ENCODE measurements at regions not wholly inside any gene's neighbourhood (a gene's known extent, or its start where the extent isn't known, plus 50 kb on each side); places are given as distances from the start of the nearest gene placed in this dataset.
"Not testable (repeated sequence)": the region's sequence is repeated elsewhere in the genome, so short reads cannot be mapped to it uniquely, and the experiment has no call there.

DNA sequence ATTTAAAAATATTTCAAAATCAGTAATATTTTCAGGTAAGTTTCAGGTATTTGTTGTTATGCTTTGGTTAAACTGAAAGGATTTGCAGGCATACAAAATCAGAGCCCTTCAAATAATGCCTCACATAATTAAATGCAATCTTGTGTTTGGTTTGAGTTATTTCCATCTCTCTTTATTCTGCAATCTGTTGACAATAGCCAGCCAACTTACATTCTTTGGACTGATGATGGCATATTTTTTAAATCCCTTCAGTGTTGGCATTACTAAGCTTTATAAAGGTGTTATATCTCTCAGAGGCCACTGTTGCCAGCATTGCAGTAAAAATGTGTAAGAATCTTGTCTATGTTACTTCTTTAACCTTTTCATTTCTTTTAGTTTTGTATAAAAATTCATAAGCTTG is 257.2 kb upstream of the RFC3 start:
- DNase-seq (ENCODE audit: insufficient read length, low spot score): no peak
- no peak for FAIRE-seq
- TF ChIP-seq, protein P1, sequence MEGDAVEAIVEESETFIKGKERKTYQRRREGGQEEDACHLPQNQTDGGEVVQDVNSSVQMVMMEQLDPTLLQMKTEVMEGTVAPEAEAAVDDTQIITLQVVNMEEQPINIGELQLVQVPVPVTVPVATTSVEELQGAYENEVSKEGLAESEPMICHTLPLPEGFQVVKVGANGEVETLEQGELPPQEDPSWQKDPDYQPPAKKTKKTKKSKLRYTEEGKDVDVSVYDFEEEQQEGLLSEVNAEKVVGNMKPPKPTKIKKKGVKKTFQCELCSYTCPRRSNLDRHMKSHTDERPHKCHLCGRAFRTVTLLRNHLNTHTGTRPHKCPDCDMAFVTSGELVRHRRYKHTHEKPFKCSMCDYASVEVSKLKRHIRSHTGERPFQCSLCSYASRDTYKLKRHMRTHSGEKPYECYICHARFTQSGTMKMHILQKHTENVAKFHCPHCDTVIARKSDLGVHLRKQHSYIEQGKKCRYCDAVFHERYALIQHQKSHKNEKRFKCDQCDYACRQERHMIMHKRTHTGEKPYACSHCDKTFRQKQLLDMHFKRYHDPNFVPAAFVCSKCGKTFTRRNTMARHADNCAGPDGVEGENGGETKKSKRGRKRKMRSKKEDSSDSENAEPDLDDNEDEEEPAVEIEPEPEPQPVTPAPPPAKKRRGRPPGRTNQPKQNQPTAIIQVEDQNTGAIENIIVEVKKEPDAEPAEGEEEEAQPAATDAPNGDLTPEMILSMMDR (IDR thresholded peaks at IDR 0.05; ENCODE audit: insufficient read depth, missing control alignments): no peak

DNA sequence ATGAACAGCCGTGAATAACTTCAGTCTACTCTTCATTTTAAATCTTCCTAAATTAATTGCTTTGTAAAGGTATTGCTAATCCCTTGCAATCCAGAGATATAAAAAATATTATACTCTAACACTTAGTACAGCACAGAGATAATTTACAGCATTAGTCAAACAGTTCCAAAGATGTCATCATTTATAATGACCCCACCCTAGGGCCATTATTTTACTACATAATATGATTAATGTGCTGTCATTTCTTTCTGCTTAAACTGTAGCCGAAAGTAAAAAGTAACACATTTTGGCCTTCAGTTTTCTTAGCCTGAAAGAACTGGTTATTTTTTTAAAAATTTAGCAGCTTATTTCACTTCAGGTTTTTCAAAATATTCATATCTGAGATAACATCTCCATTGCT is 256.3 kb upstream of the RFC3 start:
- TF ChIP-seq, protein P1 (IDR thresholded peaks at IDR 0.05; ENCODE audit: insufficient read depth, missing control alignments): no peak
- no peak for FAIRE-seq
- DNase-seq (ENCODE audit: insufficient read length, low spot score): no peak

DNA sequence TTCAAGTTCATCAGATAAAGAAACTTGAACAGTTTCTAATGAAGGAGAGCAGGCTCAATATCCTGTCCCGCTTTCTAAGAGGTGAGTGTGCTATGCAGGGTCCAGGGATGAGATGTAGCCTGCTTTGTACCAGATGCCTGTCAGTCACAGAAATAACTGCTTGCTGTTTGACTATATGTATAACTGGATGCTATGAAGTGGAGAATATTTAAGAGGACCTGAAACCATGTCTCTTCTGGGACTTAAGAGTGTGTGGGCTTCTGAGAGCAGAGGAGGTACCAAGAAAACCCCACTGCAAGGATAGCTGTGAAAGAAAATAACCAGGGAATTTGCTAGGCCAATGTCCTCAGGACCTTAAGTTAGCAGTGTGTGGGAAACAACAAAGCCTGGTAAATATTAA is 246.3 kb upstream of the RFC3 start:
- FAIRE-seq (no peak), DNase-seq (ENCODE audit: insufficient read length, low spot score) (no peak)
- TF ChIP-seq, protein P1 (IDR thresholded peaks at IDR 0.05; ENCODE audit: insufficient read depth, missing control alignments): no peak

DNA sequence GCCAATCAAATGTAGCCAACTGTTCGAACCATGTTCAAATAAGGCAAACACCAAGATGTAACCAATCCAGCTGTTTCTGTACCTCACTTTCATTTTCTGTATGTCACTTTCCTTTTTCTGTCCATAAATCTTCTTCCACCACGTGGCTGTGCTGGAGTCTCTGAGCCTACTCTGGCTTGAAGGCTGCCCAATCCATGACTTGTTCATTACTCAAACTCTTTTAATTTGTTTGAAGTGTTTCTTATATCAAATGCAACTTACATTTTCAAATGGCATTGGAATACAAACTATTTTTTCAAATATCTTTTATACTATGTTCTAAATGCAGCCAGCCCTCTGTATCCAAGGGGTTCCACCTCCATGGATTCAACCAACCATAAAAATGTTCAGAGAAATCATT is 245.6 kb upstream of the RFC3 start:
- not testable (repeated sequence) for FAIRE-seq

DNA sequence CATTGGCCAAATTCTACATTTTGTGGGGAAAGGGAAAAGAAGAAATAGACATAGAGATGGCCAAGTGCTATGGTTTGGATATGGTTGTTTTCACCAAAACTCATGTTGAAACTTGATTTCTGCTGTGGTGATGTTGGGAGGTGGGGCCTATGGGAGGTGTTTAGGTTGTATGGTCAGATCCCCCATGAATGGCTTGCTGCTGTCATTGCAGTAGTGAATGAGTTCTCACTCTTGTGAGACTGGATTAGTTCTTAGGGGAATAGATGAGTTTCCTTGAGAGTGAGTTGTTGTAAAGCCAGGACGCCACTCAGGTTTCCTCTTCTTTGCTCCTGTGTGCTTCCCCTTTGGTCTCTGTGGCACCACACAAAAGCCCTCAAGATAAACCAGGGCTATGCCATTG is 242.6 kb upstream of the RFC3 start:
- no peak for DNase-seq (ENCODE audit: insufficient read length, low spot score)
- TF ChIP-seq, protein P1 (IDR thresholded peaks at IDR 0.05; ENCODE audit: insufficient read depth, missing control alignments): no peak
- FAIRE-seq: no peak

More for the DNA sequence above, 245.6 kb upstream of the RFC3 start:
- not testable (repeated sequence) for DNase-seq (ENCODE audit: insufficient read length, low spot score)

DNA sequence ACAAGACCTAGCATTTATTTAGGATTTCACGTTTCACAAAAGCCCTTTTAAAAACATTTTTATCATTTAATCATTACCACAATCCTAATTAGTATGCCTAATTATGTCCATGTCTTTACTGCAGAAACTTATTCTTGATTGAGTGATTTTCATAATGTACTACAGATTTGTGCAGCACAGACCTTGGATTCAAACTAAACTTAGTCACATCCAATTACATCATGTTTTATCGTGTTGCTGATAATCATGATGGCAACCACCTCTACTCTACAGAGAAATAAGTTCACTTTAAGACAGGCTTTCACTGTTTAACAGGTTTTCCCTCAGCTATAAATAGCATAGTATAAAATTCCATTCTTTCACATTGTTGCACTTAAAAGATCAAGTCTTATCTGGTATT is 240.9 kb upstream of the RFC3 start:
- TF ChIP-seq, protein P1 (IDR thresholded peaks at IDR 0.05; ENCODE audit: insufficient read depth, missing control alignments): no peak
- DNase-seq (ENCODE audit: insufficient read length, low spot score) (no peak), FAIRE-seq (no peak)

DNA sequence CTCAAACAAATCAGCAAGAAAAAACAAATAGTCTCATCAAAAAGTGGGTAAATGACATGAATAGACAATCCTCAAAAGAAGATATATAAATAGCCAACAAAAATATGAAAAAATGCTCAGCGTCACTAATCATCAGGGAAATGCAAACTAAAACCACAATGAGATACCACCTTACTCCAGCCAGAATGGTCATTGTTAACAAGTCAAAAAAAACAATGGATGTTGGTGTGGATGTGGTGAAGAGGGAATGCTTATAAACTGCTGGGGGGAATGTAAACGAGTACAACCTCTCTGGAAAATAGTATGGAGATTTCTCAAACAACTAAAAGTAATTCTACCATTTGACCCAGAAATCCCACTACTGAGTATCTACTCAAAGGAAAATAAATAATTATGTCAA is 239.2 kb upstream of the RFC3 start:
- DNase-seq (ENCODE audit: insufficient read length, low spot score) (no peak), FAIRE-seq (no peak)
- TF ChIP-seq, protein P1 (IDR thresholded peaks at IDR 0.05; ENCODE audit: insufficient read depth, missing control alignments): no peak

DNA sequence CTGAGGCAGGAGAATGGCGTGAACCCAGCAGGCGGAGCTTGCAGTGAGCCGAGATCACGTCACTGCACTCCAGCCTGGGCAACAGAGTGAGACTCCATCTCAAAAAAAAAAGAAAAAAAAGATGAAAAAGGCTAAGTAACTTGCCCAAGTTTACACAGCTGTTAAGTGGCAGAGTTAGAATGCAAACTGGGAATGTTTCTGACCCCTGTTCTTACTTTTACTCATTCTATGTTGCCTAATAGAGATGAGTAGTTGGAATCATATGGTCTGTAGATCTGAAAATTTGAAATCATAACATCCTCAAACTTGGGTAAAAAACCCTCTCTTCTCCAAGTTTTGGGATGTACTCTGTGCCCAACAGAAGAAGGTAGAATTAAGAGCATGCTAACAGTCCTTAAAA is 235.8 kb upstream of the RFC3 start:
- FAIRE-seq: no peak
- DNase-seq (ENCODE audit: insufficient read length, low spot score): no peak
- TF ChIP-seq, protein P1 (IDR thresholded peaks at IDR 0.05; ENCODE audit: insufficient read depth, missing control alignments): no peak

Measured in D721Med (cell line).